Endodermal cell (in vitro differentiated cells): ENCODE measurements at regions not wholly inside any gene's neighbourhood (a gene's known extent, or its start where the extent isn't known, plus 50 kb on each side); places are given as distances from the start of the nearest gene placed in this dataset.

Experiments used
- DNase-seq: peaks from one replicate; pipeline ENCODE4 v3.0.0-alpha.2; 2017
- H3K27ac ChIP-seq: 2 replicates; pipeline ENCODE4 v1.5.1; 2013; ENCODE audit warnings: mild to moderate bottlenecking, low read depth, low read length, moderate library complexity
- H3K27me3 ChIP-seq: 2 replicates; pipeline ENCODE4 v1.6.1; 2013; ENCODE audit warnings: mild to moderate bottlenecking, low read length, moderate library complexity; ENCODE audit not compliant: insufficient read depth, control insufficient read depth, poor library complexity, severe bottlenecking
- H3K36me3 ChIP-seq: 2 replicates; pipeline ENCODE4 v1.7.0; 2013; ENCODE audit warnings: mild to moderate bottlenecking, low read length, moderate library complexity; ENCODE audit not compliant: control insufficient read depth, insufficient read depth
- H3K4me1 ChIP-seq: one replicate; pipeline ENCODE4 v1.7.0; 2013; ENCODE audit warnings: low read length; ENCODE audit not compliant: control insufficient read depth, insufficient read depth
- H3K4me3 ChIP-seq: 2 replicates; pipeline ENCODE4 v1.5.1; 2013; ENCODE audit warnings: mild to moderate bottlenecking, low read length, moderate library complexity
- H3K9ac ChIP-seq: 2 replicates; pipeline ENCODE4 v1.6.1; 2013; ENCODE audit warnings: mild to moderate bottlenecking, low read length, moderate library complexity; ENCODE audit not compliant: poor library complexity, severe bottlenecking; ENCODE audit errors: extremely low read depth
- H3K9me3 ChIP-seq: 2 replicates; pipeline ENCODE4 v1.6.1; 2013; ENCODE audit warnings: mild to moderate bottlenecking, low read length, moderate library complexity; ENCODE audit not compliant: control insufficient read depth
- H3K27ac Mint-ChIP-seq: 2 replicates; pipeline ENCODE4 v1.8.0; 2020; ENCODE audit warnings: mixed read lengths
- H3K27me3 Mint-ChIP-seq: 2 replicates; pipeline ENCODE4 v1.8.0; 2021; ENCODE audit warnings: mild to moderate bottlenecking, mixed read lengths; ENCODE audit not compliant: insufficient read depth
- H3K36me3 Mint-ChIP-seq: 2 replicates; pipeline ENCODE4 v1.8.0; 2020; ENCODE audit warnings: low read depth, mixed read lengths
- H3K4me1 Mint-ChIP-seq: 2 replicates; pipeline ENCODE4 v1.8.0; 2020; ENCODE audit warnings: mixed read lengths
- H3K4me3 Mint-ChIP-seq: 2 replicates; pipeline ENCODE4 v1.8.0; 2020; ENCODE audit warnings: mild to moderate bottlenecking, moderate library complexity, mixed read lengths
- H3K9me3 Mint-ChIP-seq: 2 replicates; pipeline ENCODE4 v1.8.0; 2020; ENCODE audit warnings: mild to moderate bottlenecking, mixed read lengths
- WGBS, 2 experiments: methylation state at CpG; one replicate each; pipeline versions ENCODE4 v1.1.5 to v1.1.7; 2013; ENCODE audit warnings: missing lambda C conversion rate in 2 of 2, mixed read lengths in 1 of 2; ENCODE audit not compliant: insufficient coverage in 1 of 2, insufficient read length in 1 of 2; 5-methylcytosine and 5-hydroxymethylcytosine counted together
- TF ChIP-seq, protein P1 (sequence below): fragments of 200-600 bp; sonication (generic); conservative IDR thresholded peaks from 2 replicates; pipeline ENCODE4 v1.5.0; 2021; ENCODE audit warnings: antibody characterized with exemption, mild to moderate bottlenecking

DNA sequence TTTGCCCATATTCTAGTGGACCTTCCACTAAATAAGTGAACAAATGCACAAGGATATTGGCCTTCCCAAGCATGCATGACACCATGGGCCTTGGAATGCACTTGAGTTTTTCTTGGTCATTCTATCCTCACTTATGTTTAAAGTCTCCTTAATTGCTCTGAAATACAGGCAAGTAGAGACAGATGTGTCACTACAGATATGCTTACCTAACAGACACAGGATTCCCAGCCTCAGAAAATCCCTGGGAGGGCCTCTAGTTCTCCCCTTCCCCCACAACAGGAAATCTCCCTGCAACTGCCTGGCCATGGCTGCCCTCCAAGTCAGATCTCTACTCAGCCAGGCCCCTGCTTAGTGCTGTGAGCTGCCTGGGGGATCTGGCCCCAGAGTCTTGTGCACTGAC is 445.2 kb downstream of the IRS1 start:
- Mint-ChIP-seq H3K9me3 (no peaks in the 10 kb centered on the region), H3K27ac (no peak overlapping the region), H3K4me1 (peaks cover 7% of the 10 kb centered on the region)

DNA sequence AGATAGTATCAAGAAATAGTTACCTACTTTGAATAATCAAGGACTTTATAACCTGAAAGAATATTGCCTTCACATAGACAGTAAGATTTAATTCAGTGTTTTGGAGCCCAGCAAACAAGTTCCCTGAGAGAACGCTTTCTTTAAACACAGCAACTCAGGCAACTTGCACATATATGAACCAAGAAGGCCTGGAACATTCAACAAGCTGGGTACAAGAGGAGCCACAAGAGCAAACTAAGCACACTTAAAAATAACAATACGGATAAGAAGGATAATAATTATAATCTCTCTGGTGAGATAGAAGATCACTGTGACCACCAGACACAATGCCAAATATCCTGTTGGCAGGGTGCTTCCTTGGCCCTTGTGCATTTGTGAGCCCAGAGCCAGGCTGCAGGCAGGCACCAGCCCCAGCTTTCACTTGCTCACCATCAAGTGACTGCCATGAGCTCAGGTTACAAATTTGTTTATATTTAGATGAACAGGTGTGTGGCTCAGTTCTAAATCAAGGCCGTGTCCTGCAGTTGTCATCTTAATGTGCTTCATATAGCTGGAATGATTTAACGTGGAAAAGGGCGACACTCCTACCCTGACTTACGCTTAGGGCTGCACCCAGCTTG is 446.6 kb downstream of the IRS1 start:
- Histone ChIP-seq H3K9me3 (no peaks in the 10 kb centered on the region), H3K4me3 (no peak overlapping the region), H3K9ac (no peak overlapping the region), H3K36me3 (no peaks in the 10 kb centered on the region), H3K4me1 (no peaks in the 10 kb centered on the region), H3K27ac (no peak overlapping the region), H3K27me3 (no peaks in the 10 kb centered on the region)
- DNase-seq: no peak
- no peak overlapping the region for H3K27ac Mint-ChIP-seq
- no peaks in the 10 kb centered on the region for H3K27me3 Mint-ChIP-seq
- no peak overlapping the region for H3K4me3 Mint-ChIP-seq
- H3K36me3 Mint-ChIP-seq: no peaks in the 10 kb centered on the region
- WGBS, 2 experiments: 89 to 92% methylated on average over 3 to 6 of the region's 6 CpGs
- TF ChIP-seq, protein P1, sequence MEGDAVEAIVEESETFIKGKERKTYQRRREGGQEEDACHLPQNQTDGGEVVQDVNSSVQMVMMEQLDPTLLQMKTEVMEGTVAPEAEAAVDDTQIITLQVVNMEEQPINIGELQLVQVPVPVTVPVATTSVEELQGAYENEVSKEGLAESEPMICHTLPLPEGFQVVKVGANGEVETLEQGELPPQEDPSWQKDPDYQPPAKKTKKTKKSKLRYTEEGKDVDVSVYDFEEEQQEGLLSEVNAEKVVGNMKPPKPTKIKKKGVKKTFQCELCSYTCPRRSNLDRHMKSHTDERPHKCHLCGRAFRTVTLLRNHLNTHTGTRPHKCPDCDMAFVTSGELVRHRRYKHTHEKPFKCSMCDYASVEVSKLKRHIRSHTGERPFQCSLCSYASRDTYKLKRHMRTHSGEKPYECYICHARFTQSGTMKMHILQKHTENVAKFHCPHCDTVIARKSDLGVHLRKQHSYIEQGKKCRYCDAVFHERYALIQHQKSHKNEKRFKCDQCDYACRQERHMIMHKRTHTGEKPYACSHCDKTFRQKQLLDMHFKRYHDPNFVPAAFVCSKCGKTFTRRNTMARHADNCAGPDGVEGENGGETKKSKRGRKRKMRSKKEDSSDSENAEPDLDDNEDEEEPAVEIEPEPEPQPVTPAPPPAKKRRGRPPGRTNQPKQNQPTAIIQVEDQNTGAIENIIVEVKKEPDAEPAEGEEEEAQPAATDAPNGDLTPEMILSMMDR: no peak
- H3K4me1 Mint-ChIP-seq: peaks cover 5% of the 10 kb centered on the region
- H3K9me3 Mint-ChIP-seq: no peaks in the 10 kb centered on the region

More for the DNA sequence above, 445.2 kb downstream of the IRS1 start:
- Histone ChIP-seq H3K36me3 (no peaks in the 10 kb centered on the region), H3K9me3 (no peaks in the 10 kb centered on the region), H3K4me3 (no peak overlapping the region), H3K4me1 (no peaks in the 10 kb centered on the region), H3K9ac (no peak overlapping the region), H3K27me3 (no peaks in the 10 kb centered on the region), H3K27ac (no peak overlapping the region)
- DNase-seq: no peak
- H3K4me3 Mint-ChIP-seq: no peak overlapping the region
- no peaks in the 10 kb centered on the region for H3K36me3 Mint-ChIP-seq
- H3K27me3 Mint-ChIP-seq: no peaks in the 10 kb centered on the region
- TF ChIP-seq, protein P1: no peak

DNA sequence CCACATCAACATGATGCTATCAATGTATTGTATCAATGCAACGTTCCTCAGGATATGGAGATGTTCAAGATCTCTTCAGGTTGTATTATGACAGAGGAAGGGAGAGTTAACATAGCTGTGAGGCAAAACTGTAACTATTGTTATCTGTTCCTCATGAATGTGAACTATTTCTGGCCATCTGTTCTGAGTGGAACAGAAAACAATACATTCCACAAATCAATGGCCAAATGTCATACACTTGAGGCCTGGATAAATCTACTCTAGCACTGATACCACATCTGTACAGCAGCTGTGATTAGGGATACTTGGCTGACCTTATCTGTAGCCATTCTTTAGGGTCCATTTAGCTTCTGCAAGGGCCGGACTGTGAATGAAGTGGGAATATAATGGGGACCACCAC is 447.9 kb downstream of the IRS1 start:
- H3K4me1 Mint-ChIP-seq: peaks cover 4% of the 10 kb centered on the region
- Histone ChIP-seq H3K36me3 (no peaks in the 10 kb centered on the region), H3K9ac (no peak overlapping the region), H3K27me3 (no peaks in the 10 kb centered on the region), H3K27ac (no peak overlapping the region), H3K4me1 (no peaks in the 10 kb centered on the region), H3K9me3 (no peaks in the 10 kb centered on the region), H3K4me3 (no peak overlapping the region)
- H3K36me3 Mint-ChIP-seq: no peaks in the 10 kb centered on the region
- TF ChIP-seq, protein P1: no peak
- H3K9me3 Mint-ChIP-seq: no peaks in the 10 kb centered on the region
- H3K27me3 Mint-ChIP-seq: no peaks in the 10 kb centered on the region
- H3K4me3 Mint-ChIP-seq: no peak overlapping the region
- 96 to 100% methylated on average over 2 of the region's 2 CpGs for WGBS, 2 experiments
- no peak for DNase-seq
- no peak overlapping the region for H3K27ac Mint-ChIP-seq
